GM23338 (cell line): ENCODE measurements at regions not wholly inside any gene's neighbourhood (a gene's known extent, or its start where the extent isn't known, plus 50 kb on each side); places are given as distances from the start of the nearest gene placed in this dataset.
"Not testable (repeated sequence)": the region's sequence is repeated elsewhere in the genome, so short reads cannot be mapped to it uniquely, and the experiment has no call there.

Experiments used
- ATAC-seq: fragments of 200-7000 bp; cut with Tn5 transposase; 3 replicates; pipeline ENCODE4 v1.9.1; 2020
- DNase-seq: peaks from one replicate; pipeline ENCODE4 v3.0.0-alpha.2; 2015; ENCODE audit warnings: low spot score
- H2AFZ ChIP-seq: fragments of 200-600 bp; sonication (generic); 2 replicates; pipeline ENCODE4 v1.8.0; 2016; ENCODE audit warnings: antibody characterized with exemption, mild to moderate bottlenecking, moderate library complexity
- H3F3A ChIP-seq: fragments of 200-600 bp; sonication (generic); replicated peaks from 2 replicates; pipeline ENCODE4 v1.8.0; 2017; ENCODE audit warnings: antibody characterized with exemption, mixed run types, low read depth
- H3K27ac ChIP-seq: fragments of 200-600 bp; sonication (generic); 2 replicates; pipeline ENCODE4 v1.6.1; 2016; ENCODE audit warnings: low read depth
- H3K27me3 ChIP-seq: fragments of 200-600 bp; sonication (generic); 2 replicates; pipeline ENCODE4 v1.8.0; 2016; ENCODE audit warnings: mild to moderate bottlenecking, mixed run types, moderate library complexity; ENCODE audit not compliant: insufficient read depth
- H3K36me3 ChIP-seq: fragments of 200-600 bp; sonication (generic); 2 replicates; pipeline ENCODE4 v1.8.0; 2016; ENCODE audit warnings: mild to moderate bottlenecking; ENCODE audit not compliant: insufficient read depth
- H3K4me1 ChIP-seq: fragments of 200-600 bp; sonication (generic); 2 replicates; pipeline ENCODE4 v1.8.0; 2016; ENCODE audit warnings: mild to moderate bottlenecking, moderate library complexity; ENCODE audit not compliant: insufficient read depth
- H3K4me2 ChIP-seq: fragments of 200-600 bp; sonication (generic); 2 replicates; pipeline ENCODE4 v1.7.1; 2017; ENCODE audit warnings: mixed run types
- H3K4me3 ChIP-seq: fragments of 200-600 bp; sonication (generic); 2 replicates; pipeline ENCODE4 v1.6.1; 2016; ENCODE audit warnings: mixed run types
- H3K79me2 ChIP-seq: fragments of 200-600 bp; sonication (generic); replicated peaks from 2 replicates; pipeline ENCODE4 v1.8.0; 2017; ENCODE audit warnings: mild to moderate bottlenecking; ENCODE audit not compliant: insufficient read depth
- H3K9me2 ChIP-seq: fragments of 200-600 bp; sonication (generic); 2 replicates; pipeline ENCODE4 v1.8.0; 2017; ENCODE audit not compliant: insufficient read depth
- H4K20me1 ChIP-seq: fragments of 200-600 bp; sonication (generic); replicated peaks from 2 replicates; pipeline ENCODE4 v1.8.0; 2017; ENCODE audit warnings: mild to moderate bottlenecking; ENCODE audit not compliant: insufficient read depth
- H3K27ac Mint-ChIP-seq: 2 replicates; pipeline ENCODE4 v1.8.0; 2020; ENCODE audit warnings: inconsistent platforms, mild to moderate bottlenecking, moderate library complexity, mixed read lengths
- H3K27me3 Mint-ChIP-seq: 3 replicates; pipeline ENCODE4 v1.8.0; 2022; ENCODE audit warnings: low read depth, mild to moderate bottlenecking, moderate library complexity, mixed read lengths, inconsistent platforms; ENCODE audit not compliant: insufficient read depth, poor library complexity
- H3K36me3 Mint-ChIP-seq: 3 replicates; pipeline ENCODE4 v1.8.0; 2021; ENCODE audit warnings: low read depth, mild to moderate bottlenecking, inconsistent platforms, moderate library complexity, mixed read lengths
- H3K4me1 Mint-ChIP-seq: 3 replicates; pipeline ENCODE4 v1.8.0; 2020; ENCODE audit warnings: mild to moderate bottlenecking, inconsistent platforms, mixed read lengths
- H3K4me3 Mint-ChIP-seq: 3 replicates; pipeline ENCODE4 v1.8.0; 2021; ENCODE audit warnings: moderate library complexity, mild to moderate bottlenecking, inconsistent platforms, mixed read lengths
- H3K9me3 Mint-ChIP-seq: 3 replicates; pipeline ENCODE4 v1.8.0; 2020; ENCODE audit warnings: moderate library complexity, mild to moderate bottlenecking, inconsistent platforms, mixed read lengths

DNA sequence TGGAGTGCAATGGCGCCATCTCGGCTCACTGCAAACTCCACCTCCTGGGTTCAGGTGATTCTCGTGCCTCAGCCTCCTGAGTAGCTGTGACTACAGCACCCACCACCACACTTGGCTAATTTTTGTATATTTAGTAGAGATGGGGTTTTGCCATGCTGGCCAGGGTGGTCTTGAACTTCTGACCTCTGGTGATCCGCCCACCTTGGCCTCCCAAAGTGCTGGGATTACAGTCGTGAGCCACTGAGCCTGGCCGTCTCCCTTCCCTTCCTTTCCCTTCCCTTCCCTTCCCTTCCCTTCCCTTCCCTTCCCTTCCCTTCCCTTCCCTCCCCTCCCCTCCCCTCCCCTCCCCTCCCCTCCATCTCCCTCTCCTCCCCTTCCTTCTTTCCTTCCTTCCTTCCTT is 248.9 kb downstream of the NPIPA7 start:
- H3K36me3 Mint-ChIP-seq, H3K9me2 ChIP-seq, H3K4me2 ChIP-seq, DNase-seq, H4K20me1 ChIP-seq, H3K9me3 Mint-ChIP-seq, H3K79me2 ChIP-seq, H3K27me3 Mint-ChIP-seq, H3K4me3 ChIP-seq, H2AFZ ChIP-seq, H3K27me3 ChIP-seq, H3K4me3 Mint-ChIP-seq, H3K27ac Mint-ChIP-seq, H3F3A ChIP-seq, H3K27ac ChIP-seq, H3K4me1 Mint-ChIP-seq, H3K36me3 ChIP-seq, H3K4me1 ChIP-seq, ATAC-seq: not testable (repeated sequence)

DNA sequence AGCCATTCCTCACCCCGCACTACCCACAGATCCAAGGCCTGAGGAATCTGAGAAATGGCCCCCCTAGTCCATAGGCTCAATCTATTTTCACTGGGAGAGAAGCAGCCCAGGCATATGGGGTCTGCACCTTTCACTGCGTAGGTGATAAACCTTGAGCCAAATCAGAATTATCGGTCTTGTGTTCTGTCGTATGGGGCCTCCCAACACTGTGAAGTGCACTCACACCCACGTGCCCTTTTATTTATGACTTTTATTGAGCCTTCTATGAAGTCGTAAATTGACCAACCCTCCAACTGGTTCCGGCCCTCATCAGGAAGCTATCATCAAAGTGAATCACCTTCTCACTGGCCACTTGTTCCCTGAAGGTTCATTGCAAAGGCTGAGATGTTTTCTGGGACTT is 259.3 kb downstream of the NPIPA7 start:
- not testable (repeated sequence) for H3K79me2 ChIP-seq, H3K4me3 ChIP-seq, H3K36me3 Mint-ChIP-seq, H3K9me2 ChIP-seq, H3K27ac ChIP-seq, ATAC-seq, H3K4me3 Mint-ChIP-seq, H2AFZ ChIP-seq, H3F3A ChIP-seq, H3K9me3 Mint-ChIP-seq, H4K20me1 ChIP-seq, H3K27me3 Mint-ChIP-seq, DNase-seq, H3K4me1 ChIP-seq, H3K4me2 ChIP-seq, H3K27me3 ChIP-seq, H3K36me3 ChIP-seq, H3K4me1 Mint-ChIP-seq, H3K27ac Mint-ChIP-seq

DNA sequence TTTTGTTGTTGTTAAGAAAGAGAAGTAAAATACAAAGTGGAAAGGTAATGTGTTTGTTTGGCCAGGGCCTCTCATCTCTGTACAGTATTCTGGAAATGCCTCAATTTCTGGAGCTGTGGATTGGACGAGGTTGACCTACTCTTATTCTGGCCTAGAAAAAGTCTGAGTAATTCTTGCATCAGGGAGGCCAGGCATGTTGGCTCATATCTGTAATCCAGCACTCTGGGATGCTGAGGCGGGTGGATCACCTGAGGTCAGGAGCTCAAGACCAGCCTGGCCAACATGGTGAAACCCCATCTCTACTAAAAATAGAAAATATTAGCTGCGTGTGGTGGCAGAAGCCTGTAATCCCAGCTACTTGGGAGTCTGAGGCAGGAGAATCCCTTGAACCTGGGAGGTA is 259.8 kb downstream of the NPIPA7 start:
- not testable (repeated sequence) for H3K4me1 ChIP-seq, H3K9me3 Mint-ChIP-seq, H3K36me3 ChIP-seq, ATAC-seq, H3K36me3 Mint-ChIP-seq, H3K4me3 ChIP-seq, H3F3A ChIP-seq, H3K79me2 ChIP-seq, H3K27me3 ChIP-seq, H3K4me3 Mint-ChIP-seq, H3K27ac ChIP-seq, DNase-seq, H3K27ac Mint-ChIP-seq, H3K4me2 ChIP-seq, H3K4me1 Mint-ChIP-seq, H4K20me1 ChIP-seq, H3K27me3 Mint-ChIP-seq, H3K9me2 ChIP-seq, H2AFZ ChIP-seq

DNA sequence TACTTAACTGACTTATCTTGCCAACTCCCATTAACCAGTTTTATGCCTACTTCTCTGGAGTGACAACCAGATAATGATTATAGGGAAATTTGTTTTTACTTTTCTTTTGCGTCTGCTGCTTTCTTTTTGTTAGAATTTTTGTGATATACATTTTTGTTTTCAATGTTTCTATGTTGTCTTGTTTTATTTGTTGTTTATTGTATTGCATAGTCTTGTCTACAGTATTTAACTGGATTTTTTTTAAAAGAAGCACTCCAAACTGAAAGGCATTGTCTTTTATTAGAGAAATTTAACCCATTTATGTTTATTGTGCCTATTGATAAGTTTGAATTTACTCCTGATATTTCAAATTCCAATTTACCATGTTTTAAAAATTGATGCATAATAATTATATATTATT is 264.9 kb downstream of the NPIPA7 start:
- not testable (repeated sequence) for DNase-seq, H3K27ac Mint-ChIP-seq, H4K20me1 ChIP-seq

DNA sequence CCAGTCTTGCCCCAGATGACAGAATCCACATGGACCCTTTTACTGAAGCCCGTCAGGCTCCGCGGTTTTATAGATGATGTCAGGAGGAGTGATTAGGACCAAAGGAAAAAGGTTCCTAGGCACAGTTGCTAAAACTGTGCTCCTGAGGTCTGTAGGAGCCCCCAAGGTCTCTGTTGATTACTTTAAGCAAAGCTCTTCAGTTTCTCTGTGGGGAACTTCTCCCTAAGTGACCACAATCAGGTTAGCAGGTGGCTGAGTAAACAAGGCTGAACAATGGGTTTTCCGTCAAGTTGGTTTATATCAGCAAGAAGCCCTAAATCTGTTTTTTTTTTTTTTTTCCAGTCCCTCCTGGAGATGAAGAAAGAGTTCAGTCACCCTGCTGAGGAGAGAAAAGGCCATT is 269.1 kb downstream of the NPIPA7 start:
- H3K27me3 ChIP-seq, H3K9me2 ChIP-seq, DNase-seq, H3K27ac Mint-ChIP-seq, H3K9me3 Mint-ChIP-seq, H3F3A ChIP-seq, H4K20me1 ChIP-seq, H3K4me1 ChIP-seq, H3K4me3 ChIP-seq, H3K36me3 ChIP-seq, H3K79me2 ChIP-seq, H3K4me1 Mint-ChIP-seq, H3K27ac ChIP-seq, H3K4me2 ChIP-seq, H3K36me3 Mint-ChIP-seq, H2AFZ ChIP-seq, H3K4me3 Mint-ChIP-seq: not testable (repeated sequence)
- H3K27me3 Mint-ChIP-seq, result peaks cover 13% of the 10 kb centered on the region
- peak; percentile 94 for ATAC-seq

More for the DNA sequence above, 264.9 kb downstream of the NPIPA7 start:
- not testable (repeated sequence) for H3K9me3 Mint-ChIP-seq, H3F3A ChIP-seq, H3K4me3 ChIP-seq, H3K79me2 ChIP-seq, H3K36me3 ChIP-seq, H3K4me1 ChIP-seq, H2AFZ ChIP-seq, H3K4me2 ChIP-seq, H3K27me3 ChIP-seq, H3K4me1 Mint-ChIP-seq, H3K27me3 Mint-ChIP-seq, H3K9me2 ChIP-seq, ATAC-seq, H3K27ac ChIP-seq, H3K4me3 Mint-ChIP-seq, H3K36me3 Mint-ChIP-seq

DNA sequence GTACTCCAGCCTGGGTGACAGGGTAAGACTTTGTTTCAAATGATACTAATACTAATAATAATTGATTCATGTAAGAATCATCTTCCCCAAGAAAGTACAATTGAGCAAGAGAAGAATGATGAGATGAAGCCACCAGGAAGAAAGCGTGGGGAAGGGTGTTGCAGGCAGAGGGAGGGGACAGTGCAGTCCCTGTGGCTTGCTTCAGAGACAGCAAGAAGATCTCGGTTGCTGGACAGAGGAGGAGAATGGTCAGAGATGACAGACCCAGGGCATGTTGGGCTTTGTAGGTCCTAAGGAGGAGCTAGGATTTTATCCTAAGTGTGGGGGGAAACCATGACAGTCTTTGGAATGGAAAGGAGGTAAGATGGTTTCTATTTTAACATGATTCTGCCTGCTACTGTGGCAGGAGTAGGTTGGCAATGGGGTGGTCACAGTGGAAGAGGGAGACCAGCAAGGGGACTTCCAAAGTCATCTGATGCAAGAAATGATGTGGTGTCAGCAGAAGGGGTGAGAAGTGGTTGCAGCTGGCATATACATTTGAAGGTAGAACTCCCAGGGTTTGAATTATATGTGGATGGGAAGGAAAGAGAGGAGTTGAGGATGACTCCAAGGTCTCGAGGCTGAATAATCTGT is 293.4 kb downstream of the NPIPA7 start:
- not testable (repeated sequence) for H2AFZ ChIP-seq, H3K4me3 Mint-ChIP-seq, H3K4me1 ChIP-seq, H3K4me3 ChIP-seq, DNase-seq, H3K27me3 ChIP-seq, H3K36me3 Mint-ChIP-seq, H3K9me2 ChIP-seq, H3F3A ChIP-seq, H3K27me3 Mint-ChIP-seq, H4K20me1 ChIP-seq, H3K4me1 Mint-ChIP-seq, H3K27ac ChIP-seq, H3K36me3 ChIP-seq, H3K27ac Mint-ChIP-seq, H3K9me3 Mint-ChIP-seq, ATAC-seq, H3K4me2 ChIP-seq, H3K79me2 ChIP-seq

DNA sequence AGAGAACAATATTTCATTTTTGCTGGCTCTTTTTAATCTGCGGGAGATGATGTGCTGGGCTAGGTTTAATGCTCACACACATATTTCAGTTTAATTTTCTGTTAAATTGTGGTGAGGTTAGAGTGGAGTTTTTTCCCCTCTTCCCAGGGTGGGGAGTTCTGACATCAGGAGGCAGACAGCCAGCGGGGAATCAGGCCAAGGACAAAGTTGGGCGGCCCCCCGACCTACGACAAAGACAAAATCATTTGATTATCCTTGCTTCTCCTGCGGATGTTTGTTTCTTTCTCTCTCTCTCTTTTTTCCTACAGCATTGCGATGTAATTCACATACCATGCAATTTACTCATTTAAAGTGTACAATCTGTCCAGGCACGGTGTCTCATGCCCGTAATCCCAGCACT is 295.9 kb downstream of the NPIPA7 start:
- H3K4me1 Mint-ChIP-seq, H3K79me2 ChIP-seq, H3K36me3 Mint-ChIP-seq, H3K9me3 Mint-ChIP-seq, H3K4me3 ChIP-seq, H2AFZ ChIP-seq, H3K4me1 ChIP-seq, ATAC-seq, H4K20me1 ChIP-seq, H3F3A ChIP-seq, H3K27me3 ChIP-seq, H3K27ac Mint-ChIP-seq, H3K4me2 ChIP-seq, H3K4me3 Mint-ChIP-seq, H3K9me2 ChIP-seq, DNase-seq, H3K27ac ChIP-seq, H3K27me3 Mint-ChIP-seq, H3K36me3 ChIP-seq: not testable (repeated sequence)
